Neural progenitor cell (in vitro differentiated cells): ENCODE measurements at regions not wholly inside any gene's neighbourhood (a gene's known extent, or its start where the extent isn't known, plus 50 kb on each side); places are given as distances from the start of the nearest gene placed in this dataset.
"Not testable (repeated sequence)": the region's sequence is repeated elsewhere in the genome, so short reads cannot be mapped to it uniquely, and the experiment has no call there.

ENCODE experiments used
- CTCF ChIP-seq: fragments of 200-600 bp; sonication (generic); IDR thresholded peaks from 2 replicates; pipeline ENCODE4 v1.5.1; 2017; ENCODE audit warnings: antibody characterized with exemption, mild to moderate bottlenecking
- EZH2 ChIP-seq: fragments of 200-600 bp; sonication (generic); IDR thresholded peaks from 2 replicates; pipeline ENCODE4 v1.6.1; 2017; ENCODE audit warnings: antibody characterized with exemption, mild to moderate bottlenecking, moderate library complexity
- EZH2phosphoT487 ChIP-seq: fragments of 200-600 bp; sonication (generic); IDR thresholded peaks from 2 replicates; pipeline ENCODE4 v1.6.1; 2017; ENCODE audit warnings: antibody characterized with exemption

GRCh38 chr2:124986870-124987269, 961.8 kb downstream of the CNTNAP5 start:
- TF ChIP-seq EZH2, CTCF, EZH2phosphoT487: not testable (repeated sequence)
